ENCODE measurements at regions not wholly inside any gene's neighbourhood (a gene's known extent, or its start where the extent isn't known, plus 50 kb on each side); places are given as distances from the start of the nearest gene placed in this dataset.

DNA sequence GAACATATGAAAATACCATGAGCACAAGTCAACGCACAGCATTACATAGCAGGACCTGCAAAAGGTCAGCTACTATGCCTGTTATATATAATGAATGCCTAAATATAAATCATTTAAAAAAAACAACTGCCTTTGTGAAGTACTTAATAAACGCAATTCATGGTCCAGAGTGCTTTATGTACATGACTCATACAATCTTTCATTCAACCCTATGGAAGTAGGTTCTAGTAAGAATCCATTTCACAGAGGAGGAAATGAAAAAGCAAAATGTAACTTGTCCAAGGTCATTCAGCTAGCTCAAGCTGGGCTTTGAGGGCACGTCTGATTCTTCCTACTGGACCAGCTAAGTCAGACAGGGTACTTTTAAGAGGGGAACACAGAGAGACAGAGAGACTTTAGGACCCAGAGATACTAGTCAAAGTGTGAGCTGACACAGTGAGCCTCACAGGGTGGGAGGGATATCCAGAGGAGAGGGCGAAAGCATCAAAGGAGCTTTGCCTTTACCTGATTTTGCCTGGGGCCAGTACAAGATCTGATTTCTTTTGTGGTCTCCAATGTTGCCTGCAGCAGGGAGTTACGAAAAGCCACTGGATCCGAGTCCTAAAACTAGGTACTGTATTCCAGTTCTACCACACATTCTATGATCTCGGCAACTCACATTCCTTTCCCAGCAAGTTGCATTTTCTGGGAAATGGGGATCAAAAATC is 83.4 kb upstream of the ZFHX3 start:
- TF ChIP-seq, protein P1, sequence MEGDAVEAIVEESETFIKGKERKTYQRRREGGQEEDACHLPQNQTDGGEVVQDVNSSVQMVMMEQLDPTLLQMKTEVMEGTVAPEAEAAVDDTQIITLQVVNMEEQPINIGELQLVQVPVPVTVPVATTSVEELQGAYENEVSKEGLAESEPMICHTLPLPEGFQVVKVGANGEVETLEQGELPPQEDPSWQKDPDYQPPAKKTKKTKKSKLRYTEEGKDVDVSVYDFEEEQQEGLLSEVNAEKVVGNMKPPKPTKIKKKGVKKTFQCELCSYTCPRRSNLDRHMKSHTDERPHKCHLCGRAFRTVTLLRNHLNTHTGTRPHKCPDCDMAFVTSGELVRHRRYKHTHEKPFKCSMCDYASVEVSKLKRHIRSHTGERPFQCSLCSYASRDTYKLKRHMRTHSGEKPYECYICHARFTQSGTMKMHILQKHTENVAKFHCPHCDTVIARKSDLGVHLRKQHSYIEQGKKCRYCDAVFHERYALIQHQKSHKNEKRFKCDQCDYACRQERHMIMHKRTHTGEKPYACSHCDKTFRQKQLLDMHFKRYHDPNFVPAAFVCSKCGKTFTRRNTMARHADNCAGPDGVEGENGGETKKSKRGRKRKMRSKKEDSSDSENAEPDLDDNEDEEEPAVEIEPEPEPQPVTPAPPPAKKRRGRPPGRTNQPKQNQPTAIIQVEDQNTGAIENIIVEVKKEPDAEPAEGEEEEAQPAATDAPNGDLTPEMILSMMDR (IDR thresholded peaks at IDR 0.05; ENCODE audit: control insufficient read depth, extremely low read depth, insufficient read depth), result no peak
- no peak overlapping the region for H3K4me3 ChIP-seq (ENCODE audit: low read depth, low read length)
- DNase-seq (ENCODE audit: low read depth), result no peak

DNA sequence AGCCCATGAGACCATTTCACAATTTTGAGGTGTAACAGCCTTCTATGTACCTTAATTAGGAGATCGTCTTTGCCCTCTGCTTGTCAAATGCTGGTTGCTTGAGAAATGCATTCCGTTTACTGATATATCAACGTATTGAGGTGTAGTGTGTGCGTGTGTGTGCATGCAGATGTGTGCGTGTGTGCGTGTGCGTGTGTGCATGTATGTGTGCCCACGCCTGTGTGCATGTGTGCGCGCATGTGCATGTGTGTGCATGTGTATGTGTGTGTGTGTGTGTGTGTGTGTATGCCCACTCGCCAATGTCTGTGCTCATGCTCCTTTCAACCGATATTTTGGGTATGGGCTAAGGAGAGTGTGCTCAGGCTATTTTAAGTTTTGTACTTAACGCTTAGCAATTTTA is 81.5 kb upstream of the ZFHX3 start:
- DNase-seq (ENCODE audit: low read depth), result no peak
- no peak overlapping the region for H3K4me3 ChIP-seq (ENCODE audit: low read depth, low read length)
- TF ChIP-seq, protein P1 (IDR thresholded peaks at IDR 0.05; ENCODE audit: control insufficient read depth, extremely low read depth, insufficient read depth), result no peak

DNA sequence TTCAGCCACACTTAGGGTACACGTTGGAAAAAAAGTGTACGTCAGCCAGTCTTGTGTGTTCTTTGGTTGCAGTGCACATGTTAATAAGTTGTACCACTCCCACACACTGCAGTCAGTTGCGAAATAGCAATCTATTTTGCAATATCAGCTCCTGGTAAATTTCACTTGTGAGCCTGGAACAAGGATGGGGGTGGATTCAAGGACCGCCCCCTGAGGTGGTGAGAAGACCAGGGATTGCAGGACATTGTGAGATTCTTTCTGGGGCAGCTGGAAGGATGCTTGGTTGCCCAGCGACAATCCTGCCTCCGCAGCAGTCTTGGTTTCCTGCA is 78.6 kb upstream of the ZFHX3 start:
- no peak for DNase-seq (ENCODE audit: low read depth)

DNA sequence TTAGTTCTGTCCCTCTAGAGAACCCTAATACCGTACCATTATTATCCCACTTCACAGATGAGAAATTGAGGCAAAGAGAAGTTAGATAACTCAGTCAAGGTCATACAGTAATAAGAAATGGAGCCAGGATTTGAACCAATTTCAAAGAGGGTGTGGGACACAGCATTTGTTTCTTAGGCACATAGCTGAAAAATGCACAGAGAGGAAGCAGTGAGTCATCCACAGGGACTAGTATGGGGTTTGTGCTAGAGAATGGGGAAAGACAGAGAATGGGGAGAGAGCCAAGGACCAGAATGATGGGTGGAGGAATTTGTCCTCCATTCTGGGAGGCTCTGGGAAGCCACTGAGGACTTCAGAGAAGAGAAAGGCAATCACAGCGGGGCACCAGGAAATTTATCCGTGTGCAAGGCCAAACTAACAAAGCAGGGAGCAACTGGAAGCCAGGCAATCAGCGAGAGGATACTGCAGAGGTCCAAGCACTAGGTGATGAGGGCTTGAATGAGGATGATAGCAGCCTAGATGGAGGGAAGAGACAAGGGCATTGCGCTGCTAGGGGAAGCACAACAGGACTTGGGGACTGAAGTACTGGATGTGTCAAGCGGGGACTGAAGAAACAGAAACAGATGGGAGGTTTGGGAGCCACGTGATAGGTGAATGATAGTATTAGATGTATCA is 78.1 kb upstream of the ZFHX3 start:
- no peak for DNase-seq (ENCODE audit: low read depth)
- H3K4me3 ChIP-seq (ENCODE audit: low read depth, low read length), result no peak overlapping the region
- TF ChIP-seq, protein P1 (IDR thresholded peaks at IDR 0.05; ENCODE audit: control insufficient read depth, extremely low read depth, insufficient read depth), result no peak

More for the DNA sequence above, 78.6 kb upstream of the ZFHX3 start:
- H3K4me3 ChIP-seq (ENCODE audit: low read depth, low read length), result no peak overlapping the region
- TF ChIP-seq, protein P1 (IDR thresholded peaks at IDR 0.05; ENCODE audit: control insufficient read depth, extremely low read depth, insufficient read depth), result no peak

DNA sequence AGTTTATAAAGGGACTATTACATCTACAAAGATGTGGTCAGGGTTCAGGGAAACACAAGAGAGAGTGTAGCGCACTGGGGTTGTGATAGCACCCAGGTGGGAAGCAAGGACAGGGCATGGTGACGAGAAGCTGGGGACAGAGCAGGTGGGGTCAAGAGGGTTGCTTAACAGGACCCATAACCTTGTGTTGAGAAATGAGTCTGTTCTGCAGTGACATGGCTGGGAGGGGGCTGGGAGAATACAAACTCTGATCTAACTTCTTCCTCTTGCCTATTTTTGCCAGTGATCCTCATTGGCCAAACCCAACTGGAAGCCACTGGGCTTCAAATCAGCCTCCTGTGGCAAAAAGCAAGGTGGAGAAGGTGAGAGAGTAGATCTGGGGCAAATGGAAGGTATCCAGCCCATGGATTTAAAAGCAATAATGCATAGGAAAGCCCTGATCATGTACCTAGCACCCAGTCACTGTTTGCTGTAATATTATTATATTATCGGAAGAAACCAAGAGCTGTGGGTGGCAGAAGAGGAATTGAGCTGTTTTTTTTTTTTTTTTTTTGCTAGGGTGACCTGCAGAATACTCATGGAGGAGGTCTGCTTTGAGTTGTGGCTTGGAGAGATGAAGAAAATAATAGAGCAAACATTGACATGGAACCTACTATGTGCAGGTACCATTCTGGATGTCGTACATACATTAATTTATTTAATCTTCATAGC is 76.9 kb upstream of the ZFHX3 start:
- H3K4me3 ChIP-seq (ENCODE audit: low read depth, low read length), result no peak overlapping the region
- DNase-seq (ENCODE audit: low read depth), result no peak
- TF ChIP-seq, protein P1 (IDR thresholded peaks at IDR 0.05; ENCODE audit: control insufficient read depth, extremely low read depth, insufficient read depth), result no peak

DNA sequence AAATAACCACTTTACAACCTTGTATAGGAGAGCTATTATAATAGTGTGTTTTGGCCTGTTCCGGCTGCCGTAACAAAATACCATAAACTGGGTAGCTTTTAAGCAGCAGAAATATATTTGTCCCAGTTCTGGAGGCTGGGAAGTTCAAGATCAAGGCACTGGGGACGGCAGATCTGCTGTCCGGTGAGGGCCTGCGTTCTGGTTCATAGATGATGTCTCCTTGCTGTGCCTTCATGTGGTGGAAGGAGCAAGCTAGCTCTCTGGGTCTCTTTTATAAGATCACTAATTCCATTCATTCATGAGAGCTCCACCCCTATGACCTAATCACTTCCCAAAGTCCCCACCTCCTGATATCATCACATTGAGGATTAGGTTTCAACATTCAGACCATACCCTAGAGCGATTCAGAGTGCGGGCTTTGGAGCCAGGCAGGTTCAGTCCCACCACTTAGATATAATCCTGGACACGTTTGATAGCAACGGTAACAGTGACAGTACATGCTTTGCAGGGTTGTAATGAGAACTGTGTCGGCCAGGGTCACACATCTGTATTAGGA is 76.2 kb upstream of the ZFHX3 start:
- TF ChIP-seq, protein P1 (IDR thresholded peaks at IDR 0.05; ENCODE audit: control insufficient read depth, extremely low read depth, insufficient read depth), result no peak
- no peak overlapping the region for H3K4me3 ChIP-seq (ENCODE audit: low read depth, low read length)

More for the DNA sequence above, 76.2 kb upstream of the ZFHX3 start:
- no peak for DNase-seq (ENCODE audit: low read depth)
